GM21737 (cell line): ENCODE measurements at regions not wholly inside any gene's neighbourhood (a gene's known extent, or its start where the extent isn't known, plus 50 kb on each side); places are given as distances from the start of the nearest gene placed in this dataset.
A peak's percentile ranks its signal among the peaks of the same experiment; 100 is the strongest.

ENCODE experiments used
- ATAC-seq: cut with Tn5 transposase; IDR thresholded peaks from one replicate; pipeline ENCODE4 v1.9.1; 2021; ENCODE audit warnings: mild to moderate bottlenecking, moderate library complexity; ENCODE audit not compliant: unreplicated experiment

GRCh38 chr21:16283516-16283915 is 553.7 kb downstream of the USP25 start:
- ATAC-seq: no peak

- ATAC-seq: no peak
Measured at GRCh38 chr21:16285605-16286126, 555.9 kb downstream of the USP25 start.

- ATAC-seq: no peak
Measured at GRCh38 chr21:16287046-16287445, 557.3 kb downstream of the USP25 start.

- no peak for ATAC-seq
Measured at GRCh38 chr21:16291296-16291695, 561.5 kb downstream of the USP25 start.

- no peak for ATAC-seq
Measured at GRCh38 chr21:16294128-16294527, 564.3 kb downstream of the USP25 start.

GRCh38 chr21:16302851-16303282 is 573.1 kb downstream of the USP25 start:
- no peak for ATAC-seq

GRCh38 chr21:16304174-16305095 is 574.7 kb downstream of the USP25 start:
- ATAC-seq: no peak

- no peak for ATAC-seq
Measured at GRCh38 chr21:16305686-16306085, 575.9 kb downstream of the USP25 start.

- ATAC-seq: no peak
Measured at GRCh38 chr21:16307256-16307655, 577.5 kb downstream of the USP25 start.

- ATAC-seq: peak; percentile 60
Measured at GRCh38 chr21:16308269-16308668, 578.5 kb downstream of the USP25 start.

GRCh38 chr21:16309250-16309971 is 579.6 kb downstream of the USP25 start:
- ATAC-seq: no peak

GRCh38 chr21:16310176-16310575 is 580.4 kb downstream of the USP25 start:
- ATAC-seq: no peak

- no peak for ATAC-seq
Measured at GRCh38 chr21:16311229-16311628, 581.4 kb downstream of the USP25 start.

- ATAC-seq: no peak
Measured at GRCh38 chr21:16312321-16312720, 582.5 kb downstream of the USP25 start.

- ATAC-seq: no peak
Measured at GRCh38 chr21:16315223-16315622, 585.4 kb downstream of the USP25 start.

- ATAC-seq: no peak
Measured at GRCh38 chr21:16318651-16319300, 589.0 kb downstream of the USP25 start.

GRCh38 chr21:16320110-16320509 is 590.3 kb downstream of the USP25 start:
- ATAC-seq: no peak

GRCh38 chr21:16322454-16322853 is 592.7 kb downstream of the USP25 start:
- no peak for ATAC-seq

GRCh38 chr21:16323596-16323995 is 593.8 kb downstream of the USP25 start:
- ATAC-seq: no peak

- ATAC-seq: no peak
Measured at GRCh38 chr21:16324630-16325029, 594.8 kb downstream of the USP25 start.
